ENCODE measurements at regions not wholly inside any gene's neighbourhood (a gene's known extent, or its start where the extent isn't known, plus 50 kb on each side); places are given as distances from the start of the nearest gene placed in this dataset.

DNA sequence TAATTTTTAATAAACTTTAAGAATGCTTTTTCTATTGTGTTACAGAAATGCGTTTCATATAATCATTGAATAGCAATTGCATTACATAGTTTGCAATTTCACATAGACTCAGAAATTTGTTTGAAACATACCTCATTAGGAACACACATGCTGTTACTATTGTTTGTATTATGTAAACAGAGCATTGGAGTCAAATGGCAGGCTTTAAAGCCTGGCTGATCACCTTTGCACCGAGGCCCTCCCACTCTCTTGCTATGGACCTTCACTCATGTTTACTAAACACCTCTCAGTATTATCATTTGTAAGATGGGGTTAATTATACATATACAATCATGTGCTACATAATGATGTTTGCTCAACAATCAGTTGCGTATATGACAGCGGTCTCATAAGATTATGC, 203.6 kb upstream of the NPSR1 start:
- H3K4me3 ChIP-seq (ENCODE audit: low read depth, low read length): no peak overlapping the region
- in situ Hi-C loops (cut with HindIII; ENCODE audit: low sequenced_read_pairs): no loop called here
- DNase-seq (ENCODE audit: low read depth): no peak
- TF ChIP-seq, protein P1, sequence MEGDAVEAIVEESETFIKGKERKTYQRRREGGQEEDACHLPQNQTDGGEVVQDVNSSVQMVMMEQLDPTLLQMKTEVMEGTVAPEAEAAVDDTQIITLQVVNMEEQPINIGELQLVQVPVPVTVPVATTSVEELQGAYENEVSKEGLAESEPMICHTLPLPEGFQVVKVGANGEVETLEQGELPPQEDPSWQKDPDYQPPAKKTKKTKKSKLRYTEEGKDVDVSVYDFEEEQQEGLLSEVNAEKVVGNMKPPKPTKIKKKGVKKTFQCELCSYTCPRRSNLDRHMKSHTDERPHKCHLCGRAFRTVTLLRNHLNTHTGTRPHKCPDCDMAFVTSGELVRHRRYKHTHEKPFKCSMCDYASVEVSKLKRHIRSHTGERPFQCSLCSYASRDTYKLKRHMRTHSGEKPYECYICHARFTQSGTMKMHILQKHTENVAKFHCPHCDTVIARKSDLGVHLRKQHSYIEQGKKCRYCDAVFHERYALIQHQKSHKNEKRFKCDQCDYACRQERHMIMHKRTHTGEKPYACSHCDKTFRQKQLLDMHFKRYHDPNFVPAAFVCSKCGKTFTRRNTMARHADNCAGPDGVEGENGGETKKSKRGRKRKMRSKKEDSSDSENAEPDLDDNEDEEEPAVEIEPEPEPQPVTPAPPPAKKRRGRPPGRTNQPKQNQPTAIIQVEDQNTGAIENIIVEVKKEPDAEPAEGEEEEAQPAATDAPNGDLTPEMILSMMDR (IDR thresholded peaks at IDR 0.05; ENCODE audit: low read depth, low read length, missing control alignments): no peak

DNA sequence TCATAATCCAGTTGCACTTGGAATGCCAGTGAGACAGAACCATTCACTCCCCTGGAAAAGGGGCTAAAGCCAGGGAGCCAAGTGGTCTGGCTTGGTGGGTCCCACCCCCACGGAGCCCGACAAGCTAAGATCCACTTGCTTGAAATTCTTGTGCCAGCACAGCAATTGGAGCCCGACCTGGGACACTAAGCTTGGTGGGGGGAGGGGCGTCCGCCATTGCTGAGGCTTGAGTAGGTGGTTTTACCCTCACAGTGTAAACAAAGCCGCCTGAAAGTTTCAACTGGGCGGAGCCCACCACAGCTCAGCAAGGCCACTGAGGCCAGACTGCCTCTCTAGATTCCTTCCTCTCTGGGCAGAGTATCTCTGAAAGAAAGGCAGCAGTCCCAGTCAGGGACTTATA, 200.7 kb upstream of the NPSR1 start:
- TF ChIP-seq, protein P1 (IDR thresholded peaks at IDR 0.05; ENCODE audit: low read depth, low read length, missing control alignments): no peak
- no peak overlapping the region for H3K4me3 ChIP-seq (ENCODE audit: low read depth, low read length)
- no peak for DNase-seq (ENCODE audit: low read depth)
- in situ Hi-C loops (cut with HindIII; ENCODE audit: low sequenced_read_pairs): no loop called here

DNA sequence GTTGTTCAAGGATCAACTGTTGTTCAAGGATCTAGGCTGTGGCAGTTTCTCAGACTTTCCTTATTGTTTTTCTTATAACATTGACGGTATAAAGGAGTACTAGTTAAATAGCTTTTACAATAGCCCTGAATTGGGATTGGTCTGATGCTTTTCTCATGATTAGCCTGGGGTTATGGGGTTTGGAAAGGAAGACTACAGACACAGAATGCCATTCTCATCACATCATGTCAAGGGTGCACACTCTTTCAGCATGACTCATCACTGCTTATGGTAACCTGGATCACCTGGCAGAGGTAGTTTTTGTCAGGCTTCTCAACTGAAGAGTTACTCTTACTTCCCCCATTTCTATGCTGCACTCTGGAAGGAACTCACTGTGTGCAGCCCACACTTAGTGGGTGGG, 194.2 kb upstream of the NPSR1 start:
- H3K4me3 ChIP-seq (ENCODE audit: low read depth, low read length): no peak overlapping the region
- TF ChIP-seq, protein P1 (IDR thresholded peaks at IDR 0.05; ENCODE audit: low read depth, low read length, missing control alignments): no peak
- no peak for DNase-seq (ENCODE audit: low read depth)
- in situ Hi-C loops (cut with HindIII; ENCODE audit: low sequenced_read_pairs): no loop called here

DNA sequence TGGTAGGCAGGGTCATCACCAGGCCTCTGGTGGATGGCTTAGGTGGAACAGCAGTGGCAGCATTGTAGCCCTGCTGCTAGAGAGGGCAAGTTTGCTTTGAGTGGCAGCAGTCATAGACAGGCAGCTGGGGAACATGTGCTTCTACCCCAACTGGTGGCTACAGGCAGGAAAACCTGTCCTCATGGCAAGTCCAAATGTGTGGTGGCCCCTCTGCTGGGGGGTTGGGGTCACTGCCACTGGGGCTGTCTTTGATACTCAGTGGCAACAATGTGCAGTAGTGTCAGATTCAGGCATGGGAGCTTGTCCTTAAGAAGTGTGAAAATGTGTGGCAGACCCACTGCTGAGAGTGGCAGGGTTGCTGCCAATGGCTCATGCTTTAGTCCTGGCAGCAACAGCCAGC, 186.2 kb upstream of the NPSR1 start:
- in situ Hi-C loops (cut with HindIII; ENCODE audit: low sequenced_read_pairs): no loop called here
- H3K4me3 ChIP-seq (ENCODE audit: low read depth, low read length): no peak overlapping the region
- no peak for DNase-seq (ENCODE audit: low read depth)
- TF ChIP-seq, protein P1 (IDR thresholded peaks at IDR 0.05; ENCODE audit: low read depth, low read length, missing control alignments): no peak

DNA sequence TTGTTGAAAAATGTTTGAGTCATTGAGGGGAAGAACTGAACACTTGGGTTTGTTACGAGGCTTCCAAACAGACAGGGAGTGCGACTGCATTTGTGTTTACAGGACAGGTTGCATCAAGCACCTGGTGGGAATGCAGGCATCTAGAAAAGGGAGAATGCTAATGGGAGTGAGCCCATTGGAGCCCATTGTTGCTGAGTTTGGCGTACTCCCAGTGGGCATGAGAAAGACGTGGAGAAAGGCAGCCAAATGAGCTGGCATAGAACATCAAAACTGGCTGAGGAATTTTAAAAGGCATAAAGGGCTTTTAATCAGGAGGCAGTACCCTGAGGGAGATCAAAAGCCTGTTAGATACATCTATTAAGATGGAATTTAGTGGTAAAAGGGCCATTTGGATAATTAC, 171.6 kb upstream of the NPSR1 start:
- H3K4me3 ChIP-seq (ENCODE audit: low read depth, low read length): no peak overlapping the region
- no peak for DNase-seq (ENCODE audit: low read depth)
- TF ChIP-seq, protein P1 (IDR thresholded peaks at IDR 0.05; ENCODE audit: low read depth, low read length, missing control alignments): no peak
- in situ Hi-C loops (cut with HindIII; ENCODE audit: low sequenced_read_pairs): no loop called here

DNA sequence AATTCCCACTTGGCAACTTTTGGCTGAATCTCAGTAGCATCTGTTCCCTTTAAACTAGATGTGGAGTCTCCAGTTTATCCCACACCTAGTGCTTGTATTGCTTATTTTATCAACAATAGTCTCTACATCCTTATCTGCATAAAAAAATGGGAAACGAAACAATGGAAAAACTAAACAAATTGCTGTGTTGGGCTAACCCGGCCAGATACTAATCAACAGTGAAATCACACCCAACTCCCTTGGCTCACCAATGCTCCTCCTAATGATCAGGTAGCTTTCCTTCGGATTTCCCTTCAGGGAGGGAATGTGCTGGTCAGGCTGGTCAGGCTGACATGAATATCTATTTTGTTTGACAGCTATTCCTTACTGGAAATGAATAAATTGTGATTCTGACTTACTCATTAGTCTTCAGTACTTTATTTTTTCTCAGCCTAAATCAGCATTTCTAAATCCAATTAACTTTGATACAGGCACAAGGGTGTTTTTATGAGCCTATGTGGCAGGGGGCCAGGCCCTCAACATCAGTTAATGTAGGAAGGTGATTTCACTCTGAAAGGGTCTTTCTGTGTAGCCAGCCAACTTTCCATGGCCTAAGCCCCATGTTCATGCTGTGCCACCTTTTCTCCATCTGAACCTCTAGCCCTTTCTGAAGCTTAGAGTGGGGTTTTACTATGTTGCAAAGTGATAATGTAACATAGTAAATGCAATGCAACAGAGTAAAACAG, 170.5 kb upstream of the NPSR1 start:
- TF ChIP-seq, protein P1 (IDR thresholded peaks at IDR 0.05; ENCODE audit: low read depth, low read length, missing control alignments): no peak
- H3K4me3 ChIP-seq (ENCODE audit: low read depth, low read length): no peak overlapping the region
- in situ Hi-C loops (cut with HindIII; ENCODE audit: low sequenced_read_pairs): no loop called here
- no peak for DNase-seq (ENCODE audit: low read depth)

Measured in astrocyte of the cerebellum (primary cell).